HG03060 (cell line): ENCODE measurements at regions not wholly inside any gene's neighbourhood (a gene's known extent, or its start where the extent isn't known, plus 50 kb on each side); places are given as distances from the start of the nearest gene placed in this dataset.
"Not testable (repeated sequence)": the region's sequence is repeated elsewhere in the genome, so short reads cannot be mapped to it uniquely, and the experiment has no call there.

Source experiments
- ATAC-seq: cut with Tn5 transposase; IDR thresholded peaks from one replicate; pipeline ENCODE4 v1.9.1; 2021; ENCODE audit warnings: low read depth, moderate number of reproducible peaks; ENCODE audit not compliant: unreplicated experiment

DNA sequence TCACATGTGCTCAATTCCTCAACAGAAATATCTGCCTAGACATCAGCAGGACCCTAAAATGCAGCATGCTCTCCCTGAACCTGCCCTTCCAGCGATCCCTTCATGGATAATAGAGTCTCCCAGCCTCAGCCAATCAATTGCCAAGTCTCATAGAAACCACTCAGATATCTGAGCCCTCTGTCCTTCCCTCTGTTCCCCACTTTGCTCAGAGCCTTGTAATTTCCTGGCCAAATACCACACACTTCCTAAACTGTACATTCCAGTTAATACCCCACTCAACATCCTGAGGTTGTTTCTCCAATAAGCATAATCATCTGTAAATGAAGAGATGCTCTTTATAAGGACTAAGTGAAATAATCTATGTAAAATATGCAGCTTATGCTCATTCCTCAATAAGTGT, 59.3 kb upstream of the PTGFRN start:
- ATAC-seq = no peak

DNA sequence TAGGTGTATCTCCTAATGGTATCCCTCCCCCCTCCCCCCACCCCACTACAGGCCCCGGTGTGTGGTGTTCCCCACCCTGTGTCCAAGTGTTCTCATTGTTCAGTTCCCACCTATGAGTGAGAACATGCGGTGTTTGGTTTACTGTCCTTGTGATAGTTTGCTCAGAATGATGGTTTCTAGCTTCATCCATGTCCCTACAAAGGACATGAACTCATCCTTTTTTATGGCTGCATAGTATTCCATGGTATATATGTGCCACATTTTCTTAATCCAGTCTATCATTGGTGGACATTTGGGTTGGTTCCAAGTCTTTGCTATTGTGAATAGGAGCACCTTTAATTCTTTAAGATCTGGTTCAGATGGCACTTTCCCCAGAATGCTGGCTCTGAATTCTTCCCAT, 58.5 kb upstream of the PTGFRN start:
- not testable (repeated sequence) for ATAC-seq

DNA sequence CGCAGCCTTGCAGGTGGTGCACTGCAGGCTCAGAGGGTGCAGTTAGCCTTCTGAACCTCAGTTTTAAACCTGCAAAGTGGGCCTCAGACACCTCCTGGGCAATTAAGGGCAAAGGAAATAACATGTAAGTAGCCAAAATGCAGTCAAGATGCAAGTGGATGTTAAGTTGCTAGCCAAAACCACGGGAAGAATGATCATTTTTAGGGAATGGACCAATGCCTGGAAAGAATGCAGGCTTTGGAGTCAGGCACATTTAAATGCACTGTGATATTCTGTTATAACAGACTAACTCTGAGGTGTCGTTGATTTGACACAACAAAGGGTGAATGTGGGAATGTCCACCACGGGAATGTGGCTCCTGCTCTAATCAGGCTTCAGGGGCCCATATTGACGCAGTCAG, 57.9 kb upstream of the PTGFRN start:
- no peak for ATAC-seq

DNA sequence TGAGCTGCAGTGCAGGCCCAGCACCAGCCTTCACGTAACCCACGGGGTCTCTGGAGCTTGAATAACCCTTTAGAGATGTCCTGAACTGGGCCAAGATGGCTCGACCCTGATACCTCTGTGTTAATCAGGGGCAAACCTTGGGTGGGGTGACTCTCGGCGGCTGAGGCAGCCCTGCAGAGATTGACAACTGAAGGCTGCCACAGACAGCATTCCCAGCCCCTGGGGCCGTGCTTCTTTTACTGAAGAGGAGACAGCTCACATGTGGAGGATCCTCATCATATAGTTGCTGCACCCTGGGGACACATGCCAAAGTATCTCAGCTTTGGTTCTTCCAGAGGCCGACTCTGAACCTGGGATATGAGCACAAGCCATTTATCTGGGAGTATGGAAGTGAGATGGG, 57.3 kb upstream of the PTGFRN start:
- no peak for ATAC-seq

DNA sequence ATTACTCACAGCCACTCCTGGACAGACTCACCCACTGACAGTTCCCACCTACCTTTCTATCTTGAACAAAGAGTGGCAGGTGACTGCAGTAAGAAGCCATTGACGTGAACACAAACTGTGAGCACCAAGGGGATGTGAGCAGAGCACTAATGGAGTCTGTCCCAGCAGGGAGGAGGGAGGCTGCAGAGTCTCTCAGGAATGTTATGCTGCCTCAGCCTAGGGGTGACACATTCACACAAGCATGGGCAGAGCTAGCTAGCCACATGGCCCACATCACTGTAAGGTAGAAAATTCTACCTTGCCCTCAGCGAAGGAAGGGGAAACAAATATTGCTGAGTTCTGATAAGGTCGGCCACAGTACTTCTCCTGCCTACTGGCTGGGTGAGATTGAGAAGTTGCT, 56.8 kb upstream of the PTGFRN start:
- ATAC-seq = no peak

DNA sequence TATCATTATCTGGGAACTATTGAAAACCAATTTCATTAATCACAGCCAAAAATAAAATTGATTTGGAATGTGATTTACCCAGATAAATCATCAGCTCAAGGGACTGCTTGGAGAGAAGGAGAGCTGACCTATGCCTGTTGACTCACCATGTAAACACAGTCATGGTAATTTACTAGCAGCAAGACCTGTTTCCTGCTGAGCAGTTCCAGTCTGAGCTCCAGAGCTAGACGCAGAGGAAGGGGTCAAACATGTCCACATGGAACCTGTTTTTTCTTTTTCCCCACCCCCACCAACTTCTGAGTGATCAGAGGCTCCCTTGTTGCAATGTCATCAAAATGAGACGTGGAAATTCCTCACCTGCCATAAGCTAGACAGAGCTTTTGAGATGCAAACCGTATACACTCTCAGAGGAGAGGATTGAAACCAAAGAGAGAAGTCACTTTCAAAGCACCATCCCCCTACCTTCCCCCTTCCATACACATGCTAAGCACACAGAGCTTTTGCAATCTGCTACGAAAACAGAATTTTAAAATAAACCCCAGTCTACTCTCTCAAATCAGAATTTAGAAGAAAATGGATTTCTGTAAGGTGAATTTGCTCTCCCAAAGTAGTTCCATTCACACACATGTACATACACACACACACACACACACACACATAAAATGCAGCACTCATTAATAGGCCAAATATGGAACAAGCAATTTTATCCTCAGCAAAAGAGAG, 55.9 kb upstream of the PTGFRN start:
- ATAC-seq = no peak

DNA sequence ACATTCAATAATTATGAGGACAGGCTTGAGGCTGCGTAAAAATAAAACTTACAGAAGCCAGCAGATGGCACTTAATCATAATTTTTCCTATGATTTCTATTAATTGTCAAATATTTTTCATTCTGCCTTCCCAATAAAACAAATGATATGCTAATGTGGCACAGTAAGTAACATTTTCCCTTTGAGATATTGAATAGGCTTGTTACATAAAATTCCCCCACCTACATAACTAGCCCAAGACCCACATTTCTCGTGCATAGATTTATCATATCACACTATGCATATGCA, 55.4 kb upstream of the PTGFRN start:
- ATAC-seq = no peak

DNA sequence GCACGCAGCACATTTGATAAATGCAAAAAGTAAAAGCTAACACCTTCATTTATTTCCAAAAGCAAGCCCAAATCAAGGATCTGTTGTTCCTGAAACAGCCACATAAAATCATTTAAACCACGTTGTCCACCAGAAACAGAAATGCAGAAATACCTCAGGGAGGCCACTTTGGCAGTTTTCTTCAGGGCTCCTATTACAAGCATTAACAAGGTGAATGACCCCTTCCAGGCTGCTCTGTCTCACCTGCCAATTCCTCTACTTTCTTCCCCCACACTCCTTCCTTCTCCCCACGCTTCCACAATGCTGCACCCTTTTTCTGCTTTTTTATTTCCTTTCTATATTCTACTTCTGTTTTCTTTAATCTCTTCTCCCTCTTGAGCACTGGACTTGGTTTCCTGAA, 55.0 kb upstream of the PTGFRN start:
- ATAC-seq = no peak

DNA sequence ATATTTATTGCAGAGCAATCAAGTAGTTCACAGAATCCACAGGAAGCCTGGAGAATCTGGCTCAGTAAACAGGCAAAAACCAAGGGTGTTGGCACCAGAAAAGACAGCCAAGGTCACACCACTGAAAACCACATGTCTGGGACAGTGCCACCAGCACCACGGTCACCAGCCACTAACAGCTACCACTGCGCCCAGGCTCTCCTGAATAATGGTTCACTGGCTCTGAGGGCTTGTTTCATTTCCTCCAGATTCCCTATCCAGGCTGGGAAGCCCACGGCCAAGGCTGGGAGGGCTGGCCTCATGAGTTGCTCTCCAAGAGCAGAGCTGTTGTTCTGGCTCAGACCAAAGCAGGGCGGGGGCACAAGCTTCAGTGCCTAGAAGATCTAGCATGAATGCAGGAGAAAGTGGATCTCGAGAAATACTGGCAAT, 54.5 kb upstream of the PTGFRN start:
- no peak for ATAC-seq

DNA sequence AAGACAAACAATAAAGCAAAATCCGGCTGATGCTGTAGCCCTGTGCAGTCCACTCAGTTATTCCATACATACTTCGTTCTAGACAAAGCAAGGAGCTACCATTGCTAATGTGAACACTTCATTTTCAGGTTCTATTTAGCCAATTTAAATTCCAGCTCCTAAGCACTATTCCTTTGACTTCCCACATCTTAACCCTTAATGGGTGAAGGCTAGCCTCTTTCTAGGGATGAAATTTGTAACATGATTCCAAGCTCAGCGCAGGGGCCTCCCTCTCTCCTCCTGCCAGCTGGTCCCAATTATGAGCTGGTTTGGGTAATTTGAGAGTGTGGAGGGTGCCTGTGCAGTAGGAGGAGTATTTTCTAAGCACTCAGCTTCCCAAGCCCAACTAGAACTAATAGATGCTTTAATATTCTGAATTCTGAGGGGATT, 53.9 kb upstream of the PTGFRN start:
- ATAC-seq = no peak

DNA sequence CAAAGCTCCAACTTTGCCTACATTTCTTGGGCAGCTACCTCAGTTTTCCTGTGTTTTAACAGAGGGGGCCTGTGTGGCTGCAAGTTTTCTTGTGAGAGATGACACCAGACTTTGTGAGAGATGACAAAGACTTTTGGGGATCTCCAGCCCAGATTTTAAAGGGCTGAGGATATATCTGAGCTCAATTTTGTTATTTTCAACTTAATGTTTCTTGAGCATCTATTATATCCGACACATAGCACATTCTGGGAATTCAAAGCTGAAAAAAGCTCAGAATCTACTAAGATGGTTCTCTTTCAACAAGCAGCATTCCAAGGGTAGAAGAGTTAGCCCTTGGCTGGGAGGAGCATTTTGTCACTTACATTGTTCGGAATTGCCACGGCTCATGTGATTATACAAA, 53.4 kb upstream of the PTGFRN start:
- no peak for ATAC-seq

DNA sequence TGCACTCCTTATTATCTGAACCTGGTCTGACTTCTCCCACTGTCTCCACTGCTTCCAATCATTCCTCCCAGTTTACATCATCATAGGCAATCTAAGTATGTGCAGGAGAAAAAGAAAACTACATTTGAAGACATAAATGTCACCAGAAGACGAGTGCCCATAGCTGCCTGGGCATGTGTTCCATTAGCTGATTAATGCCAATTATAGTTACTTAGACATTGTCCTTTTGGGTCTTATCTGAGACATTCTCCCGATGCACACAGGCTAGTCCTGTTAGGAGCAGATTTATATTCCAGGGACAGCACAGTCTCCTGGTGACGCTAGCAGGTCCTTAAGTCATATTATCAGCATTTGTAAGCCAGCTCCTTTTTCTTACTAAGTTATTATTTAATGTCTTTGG, 52.6 kb upstream of the PTGFRN start:
- no peak for ATAC-seq
